HepG2 (cell line): ENCODE measurements at regions not wholly inside any gene's neighbourhood (a gene's known extent, or its start where the extent isn't known, plus 50 kb on each side); places are given as distances from the start of the nearest gene placed in this dataset.

Experiments used
- ATAC-seq: fragments of 200-7000 bp; cut with Tn5 transposase; 3 replicates; pipeline ENCODE4 v1.9.1; 2020; ENCODE audit warnings: mild to moderate bottlenecking, moderate library complexity
- BruUV-seq: library from RNA; stranded (reverse); fragments of 400-500 nt; replicated peaks from 2 replicates; lab custom pipeline; 2021; lab: Mats Ljungman, UMichigan
- CTCF ChIA-PET: fragments of 300-600 bp; formaldehyde crosslinking; extraction: SDS; loops from one replicate; lab custom pipeline; 2021; ENCODE audit warnings: low total read pairs, inconsistent platforms, low intra/inter-chr PET ratio; lab: Yijun Ruan, JAX
- POLR2A ChIA-PET: fragments of 350-600 bp; sonication (Branson Sonifier 250); formaldehyde crosslinking; loops from one replicate; lab custom pipeline; 2020; ENCODE audit warnings: antibody characterized with exemption, inconsistent platforms; lab: Yijun Ruan, JAX
- DNase-seq: peaks from one replicate; pipeline ENCODE4 v3.0.0-alpha.2; 2015; ENCODE audit warnings: low spot score
- FAIRE-seq: peaks from 3 replicates; lab custom pipeline; 2011; peaks lifted over from hg19 to GRCh38; lab: Jason Lieb, UNC
- H2AFZ ChIP-seq: one replicate; pipeline ENCODE4 v1.6.1; 2011; ENCODE audit warnings: low read length, inconsistent platforms
- H3K27ac ChIP-seq: fragments of 300-600 bp; 3 replicates; pipeline ENCODE4 v1.8.0; 2011; ENCODE audit warnings: mixed run types, mild to moderate bottlenecking, mixed read lengths, low read length, inconsistent platforms; ENCODE audit not compliant: insufficient read depth; ENCODE audit errors: extremely low read length
- H3K27me3 ChIP-seq, 2 experiments: fragments of 200-600 bp in 1 of 2; 2 replicates in 1 of 2; 3 replicates in 1 of 2; pipeline versions ENCODE4 v1.6.0 to v1.8.0; 2011; ENCODE audit warnings: low read length in 2 of 2, mild to moderate bottlenecking in 2 of 2, moderate library complexity in 2 of 2, inconsistent platforms in 1 of 2; ENCODE audit not compliant: insufficient read depth in 2 of 2, control insufficient read depth in 1 of 2
- H3K36me3 ChIP-seq, 2 experiments: fragments of 200-600 bp in 1 of 2; replicated peaks in 1 of 2; 2 replicates in 1 of 2; 3 replicates in 1 of 2; pipeline versions ENCODE4 v1.5.1 to v1.8.0; 2011; ENCODE audit warnings: low read length in 2 of 2, inconsistent platforms in 1 of 2; ENCODE audit not compliant: insufficient read depth in 2 of 2, control insufficient read depth in 1 of 2
- H3K4me1 ChIP-seq: 2 replicates; pipeline ENCODE4 v1.5.1; 2012; ENCODE audit warnings: low read length, inconsistent platforms; ENCODE audit not compliant: insufficient read depth
- H3K4me2 ChIP-seq: 2 replicates; pipeline ENCODE4 v1.6.0; 2011; ENCODE audit warnings: low read depth, low read length, inconsistent platforms
- H3K4me3 ChIP-seq, 3 experiments: fragments of 200-600 bp in 1 of 3; sonication (generic), shearing (Covaris generic) in 1 of 3; replicated peaks in 1 of 3; 2 replicates each; pipeline ENCODE4 v1.5.1; 2011 to 2016; ENCODE audit warnings: low read length in 3 of 3, inconsistent platforms in 2 of 3, low read depth in 2 of 3, mild to moderate bottlenecking in 2 of 3, control low read depth in 1 of 3, mixed read lengths in 1 of 3; ENCODE audit not compliant: insufficient read depth in 1 of 3
- H3K79me2 ChIP-seq: one replicate; pipeline ENCODE4 v1.6.1; 2011; ENCODE audit warnings: low read length, inconsistent platforms; ENCODE audit not compliant: insufficient read depth
- H3K9ac ChIP-seq: 2 replicates; pipeline ENCODE4 v1.6.0; 2011; ENCODE audit warnings: mild to moderate bottlenecking, low read depth, low read length, inconsistent platforms; ENCODE audit not compliant: insufficient read depth
- H3K9me3 ChIP-seq: 2 replicates; pipeline ENCODE4 v1.5.1; 2012; ENCODE audit warnings: mild to moderate bottlenecking, low read length
- H4K20me1 ChIP-seq: 2 replicates; pipeline ENCODE4 v1.6.0; 2011; ENCODE audit warnings: inconsistent platforms, mild to moderate bottlenecking, low read length, moderate library complexity; ENCODE audit not compliant: insufficient read depth
- GLMP ChIP-seq: sonication (generic); formaldehyde crosslinking; IDR thresholded peaks from 2 replicates; pipeline ENCODE4 v1.9.0; 2021; ENCODE audit warnings: missing genetic modification reagents, mild to moderate bottlenecking, borderline replicate concordance
- IRF2 ChIP-seq: IDR thresholded peaks from 2 replicates; pipeline ENCODE4 v1.6.1; 2018; ENCODE audit warnings: missing genetic modification reagents, missing compliant biosample characterization
- NAIF1 ChIP-seq: sonication (generic); formaldehyde crosslinking; IDR thresholded peaks from 2 replicates; pipeline ENCODE4 v1.5.0; 2020; ENCODE audit warnings: mild to moderate bottlenecking, missing genetic modification reagents, borderline replicate concordance
- NFE2L1 ChIP-seq: sonication (generic); formaldehyde crosslinking; IDR thresholded peaks from 2 replicates; pipeline ENCODE4 v1.4.0; 2020; ENCODE audit warnings: missing genetic modification reagents, mild to moderate bottlenecking, borderline replicate concordance
- PPARG ChIP-seq: conservative IDR thresholded peaks from 2 replicates; pipeline ENCODE4 v1.6.1; 2016; ENCODE audit warnings: missing biosample characterization, missing genetic modification reagents
- ZNF576 ChIP-seq: sonication (generic); formaldehyde crosslinking; IDR thresholded peaks from 2 replicates; pipeline ENCODE4 v1.4.0; 2020; ENCODE audit warnings: mild to moderate bottlenecking, missing genetic modification reagents
- ZNF710 ChIP-seq: sonication (generic); formaldehyde crosslinking; IDR thresholded peaks from 2 replicates; pipeline ENCODE4 v1.5.0; 2020; ENCODE audit warnings: mild to moderate bottlenecking, missing genetic modification reagents, borderline replicate concordance
- WGBS: methylation state at CpG from one replicate; pipeline ENCODE4 v1.1.6; 2017; ENCODE audit warnings: low lambda C conversion rate; 5-methylcytosine and 5-hydroxymethylcytosine counted together
- in situ Hi-C: cut with HindIII; loops from 2 replicates; pipeline ENCODE4 v1.10.0; 2017; ENCODE audit warnings: low pct_unique_long_range_greater_than_20kb; ENCODE audit not compliant: extremely low pct_ligation_motif_present
- intact Hi-C: fragments of 100-400 bp; cut with micrococcal nuclease; formaldehyde crosslinking; loops from one replicate; pipeline ENCODE4 v1.10.0; 2022; ENCODE audit not compliant: unreplicated experiment

- no peak for DNase-seq
- Histone ChIP-seq H3K4me3 (no peak overlapping the region), H3K27ac (no peak overlapping the region), H3K36me3 (no peaks in the 10 kb centered on the region), H3K4me1 (no peaks in the 10 kb centered on the region), H2AFZ (no peak overlapping the region), H3K79me2 (no peaks in the 10 kb centered on the region), H3K27me3 (no peaks in the 10 kb centered on the region), H4K20me1 (no peaks in the 10 kb centered on the region), H3K4me2 (no peak overlapping the region), H3K9ac (no peak overlapping the region), H3K9me3 (no peaks in the 10 kb centered on the region)
- BruUV-seq = no TSS peak
- no peak for FAIRE-seq
- intact Hi-C loops = no loop called here
- TF ChIP-seq IRF2 (no peak), PPARG (no peak), NFE2L1 (CRISPR knock-in tag) (no peak), GLMP (CRISPR knock-in tag) (no peak), ZNF710 (CRISPR knock-in tag) (no peak), NAIF1 (CRISPR knock-in tag) (no peak), ZNF576 (CRISPR knock-in tag) (no peak)
- CTCF ChIA-PET = no interaction called here
- WGBS = 18% methylated on average over 4 of the region's 4 CpGs
- in situ Hi-C loops = no loop called here
- no peak for ATAC-seq
- POLR2A ChIA-PET = no interaction called here
Measured at GRCh38 chr4:34534916-34535315, 1709.4 kb downstream of the ARAP2 start.
